Upper lobe of left lung (tissue), 4 donors: ENCODE measurements at regions not wholly inside any gene's neighbourhood (a gene's known extent, or its start where the extent isn't known, plus 50 kb on each side); places are given as distances from the start of the nearest gene placed in this dataset.

Source experiments
- CTCF ChIP-seq, 6 experiments: fragments of 450-650 bp in 4 of 6; fragments of 200-600 bp in 2 of 6; sonication (generic) in 2 of 6; IDR thresholded peaks; one replicate each; pipeline ENCODE4 v1.5.1; 2016 to 2019; ENCODE audit warnings: antibody characterized with exemption in 6 of 6
- POLR2A ChIP-seq, 4 donors: fragments of 450-650 bp; IDR thresholded peaks; one replicate each; pipeline ENCODE4 v1.5.1; 2016 to 2017; ENCODE audit warnings: antibody characterized with exemption in 4 of 4, mild to moderate bottlenecking in 2 of 4
- POLR2AphosphoS5 ChIP-seq, 2 donors: sonication (generic); formaldehyde crosslinking; IDR thresholded peaks; one replicate each; pipeline ENCODE4 v1.5.1; 2017; ENCODE audit warnings: antibody characterized with exemption in 2 of 2

GRCh38 chr5:110880413-110880812 is 141.6 kb downstream of the SLC25A46 start:
- TF ChIP-seq CTCF (IDR thresholded peaks at IDR 0.05) (no peak), POLR2A (IDR thresholded peaks at IDR 0.05) (no peak), POLR2AphosphoS5 (IDR thresholded peaks at IDR 0.05) (no peak)
